ENCODE measurements at regions not wholly inside any gene's neighbourhood (a gene's known extent, or its start where the extent isn't known, plus 50 kb on each side); places are given as distances from the start of the nearest gene placed in this dataset.
A peak's percentile ranks its signal among the peaks of the same experiment; 100 is the strongest.

GRCh38 chr17:73694491-73694890 is 50.2 kb upstream of the SDK2 start:
- no peak for DNase-seq

GRCh38 chr17:73695035-73695738 is 50.9 kb upstream of the SDK2 start:
- DNase-seq: no peak

- DNase-seq: no peak
Measured at GRCh38 chr17:73696251-73696650, 52.0 kb upstream of the SDK2 start.

GRCh38 chr17:73697872-73698271 is 53.6 kb upstream of the SDK2 start:
- DNase-seq: no peak

- no peak for DNase-seq
Measured at GRCh38 chr17:73698966-73699365, 54.7 kb upstream of the SDK2 start.

GRCh38 chr17:73701701-73702100 is 57.5 kb upstream of the SDK2 start:
- no peak for DNase-seq

GRCh38 chr17:73703192-73703591 is 58.9 kb upstream of the SDK2 start:
- no peak for DNase-seq

GRCh38 chr17:73703917-73704316 is 59.7 kb upstream of the SDK2 start:
- no peak for DNase-seq

- DNase-seq: no peak
Measured at GRCh38 chr17:73705594-73705993, 61.3 kb upstream of the SDK2 start.

GRCh38 chr17:73706428-73706827 is 62.2 kb upstream of the SDK2 start:
- no peak for DNase-seq

- DNase-seq: no peak
Measured at GRCh38 chr17:73706858-73707257, 62.6 kb upstream of the SDK2 start.

- DNase-seq: no peak
Measured at GRCh38 chr17:73707358-73707757, 63.1 kb upstream of the SDK2 start.

- peak; percentile 48 for DNase-seq
Measured at GRCh38 chr17:73710095-73710592, 65.9 kb upstream of the SDK2 start.

- no peak for DNase-seq
Measured at GRCh38 chr17:73711184-73711583, 66.9 kb upstream of the SDK2 start.

- DNase-seq: no peak
Measured at GRCh38 chr17:73711916-73712315, 67.7 kb upstream of the SDK2 start.

- DNase-seq: no peak
Measured at GRCh38 chr17:73713136-73713535, 68.9 kb upstream of the SDK2 start.

- no peak for DNase-seq
Measured at GRCh38 chr17:73715769-73716168, 71.5 kb upstream of the SDK2 start.

GRCh38 chr17:73717690-73718089 is 73.4 kb upstream of the SDK2 start:
- no peak for DNase-seq

- no peak for DNase-seq
Measured at GRCh38 chr17:73718362-73718761, 74.1 kb upstream of the SDK2 start.

GRCh38 chr17:73718912-73719311 is 74.7 kb upstream of the SDK2 start:
- DNase-seq: no peak

- no peak for DNase-seq
Measured at GRCh38 chr17:73719588-73720071, 75.4 kb upstream of the SDK2 start.

GRCh38 chr17:73720187-73720834 is 76.1 kb upstream of the SDK2 start:
- DNase-seq: no peak

- DNase-seq: peak; percentile 39
Measured at GRCh38 chr17:73722165-73722564, 77.9 kb upstream of the SDK2 start.

GRCh38 chr17:73723317-73723716 is 79.1 kb upstream of the SDK2 start:
- no peak for DNase-seq

GRCh38 chr17:73724341-73724740 is 80.1 kb upstream of the SDK2 start:
- DNase-seq: no peak

Measured in CD4-positive, alpha-beta T cell treated with Interleukin-4 for 4 hours (primary cell).